BE2C (cell line): ENCODE measurements at regions not wholly inside any gene's neighbourhood (a gene's known extent, or its start where the extent isn't known, plus 50 kb on each side); places are given as distances from the start of the nearest gene placed in this dataset.

Experiments used
- DNase-seq: peaks from one replicate; pipeline ENCODE4 v3.0.0-alpha.2; 2020
- H3K27me3 ChIP-seq: fragments of 250-450 bp; sonication (Bioruptor Pico); 2 replicates; pipeline ENCODE4 v1.5.1; 2020; ENCODE audit warnings: mild to moderate bottlenecking
- H3K36me3 ChIP-seq: fragments of 250-450 bp; sonication (Bioruptor Pico); 2 replicates; pipeline ENCODE4 v1.5.1; 2020; ENCODE audit warnings: mild to moderate bottlenecking
- H3K4me1 ChIP-seq: fragments of 250-450 bp; sonication (Bioruptor Pico); 2 replicates; pipeline ENCODE4 v1.5.1; 2020
- H3K4me3 ChIP-seq: 2 replicates; pipeline ENCODE4 v1.5.1; 2011; ENCODE audit warnings: low read depth, low read length
- H3K9me3 ChIP-seq: fragments of 250-450 bp; sonication (Bioruptor Pico); 2 replicates; pipeline ENCODE4 v1.5.1; 2020
- TF ChIP-seq, protein P1 (sequence below): IDR thresholded peaks from 2 replicates; pipeline ENCODE4 v1.5.1; 2012; ENCODE audit warnings: mild to moderate bottlenecking, low read depth, low read length

DNA sequence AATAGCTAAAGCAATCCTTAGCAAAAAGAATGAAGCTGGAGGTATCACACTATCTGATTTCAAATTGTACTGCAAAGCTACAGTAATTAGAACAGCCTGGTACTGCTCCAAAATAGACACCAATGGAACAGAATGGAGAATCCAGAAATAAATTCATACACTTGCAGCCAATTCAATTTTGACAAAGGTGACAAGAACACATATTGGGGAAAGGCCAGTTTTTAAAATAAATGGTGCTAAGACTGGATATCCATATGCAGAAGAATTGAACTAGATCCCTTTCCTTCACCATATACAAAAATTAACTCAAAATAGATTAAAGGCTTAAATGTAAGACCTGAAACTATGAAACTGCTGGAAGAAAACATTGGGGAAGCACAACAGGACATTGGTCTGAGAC is 748.5 kb downstream of the DNAJB9 start:
- DNase-seq, result no peak
- Histone ChIP-seq H3K4me3 (no peak overlapping the region), H3K9me3 (no peaks in the 10 kb centered on the region), H3K36me3 (no peaks in the 10 kb centered on the region), H3K4me1 (no peaks in the 10 kb centered on the region), H3K27me3 (no peaks in the 10 kb centered on the region)
- TF ChIP-seq, protein P1, sequence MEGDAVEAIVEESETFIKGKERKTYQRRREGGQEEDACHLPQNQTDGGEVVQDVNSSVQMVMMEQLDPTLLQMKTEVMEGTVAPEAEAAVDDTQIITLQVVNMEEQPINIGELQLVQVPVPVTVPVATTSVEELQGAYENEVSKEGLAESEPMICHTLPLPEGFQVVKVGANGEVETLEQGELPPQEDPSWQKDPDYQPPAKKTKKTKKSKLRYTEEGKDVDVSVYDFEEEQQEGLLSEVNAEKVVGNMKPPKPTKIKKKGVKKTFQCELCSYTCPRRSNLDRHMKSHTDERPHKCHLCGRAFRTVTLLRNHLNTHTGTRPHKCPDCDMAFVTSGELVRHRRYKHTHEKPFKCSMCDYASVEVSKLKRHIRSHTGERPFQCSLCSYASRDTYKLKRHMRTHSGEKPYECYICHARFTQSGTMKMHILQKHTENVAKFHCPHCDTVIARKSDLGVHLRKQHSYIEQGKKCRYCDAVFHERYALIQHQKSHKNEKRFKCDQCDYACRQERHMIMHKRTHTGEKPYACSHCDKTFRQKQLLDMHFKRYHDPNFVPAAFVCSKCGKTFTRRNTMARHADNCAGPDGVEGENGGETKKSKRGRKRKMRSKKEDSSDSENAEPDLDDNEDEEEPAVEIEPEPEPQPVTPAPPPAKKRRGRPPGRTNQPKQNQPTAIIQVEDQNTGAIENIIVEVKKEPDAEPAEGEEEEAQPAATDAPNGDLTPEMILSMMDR, result no peak

DNA sequence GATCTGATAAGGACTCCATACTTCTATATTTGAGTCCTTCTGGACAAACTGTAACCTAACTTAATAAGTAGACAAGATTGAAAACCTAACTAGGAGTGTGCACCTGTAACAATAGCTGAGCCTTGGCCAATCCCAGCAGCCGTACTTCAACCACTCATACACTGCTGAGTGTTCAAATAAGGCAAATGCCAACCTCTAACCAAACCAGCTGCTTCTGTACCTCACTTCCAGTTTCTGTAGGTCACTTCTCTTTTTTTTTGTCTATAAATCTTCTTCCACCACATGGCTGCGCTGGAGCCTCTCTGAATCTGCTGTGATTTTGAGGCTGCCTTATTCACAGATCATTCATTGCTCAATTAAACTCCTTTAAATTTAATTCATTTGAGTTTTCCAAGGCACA is 753.2 kb downstream of the DNAJB9 start:
- TF ChIP-seq, protein P1, result 0 out of 2 replicates have a peak, but pooled peaks have one; percentile 6
- no peak for DNase-seq

DNA sequence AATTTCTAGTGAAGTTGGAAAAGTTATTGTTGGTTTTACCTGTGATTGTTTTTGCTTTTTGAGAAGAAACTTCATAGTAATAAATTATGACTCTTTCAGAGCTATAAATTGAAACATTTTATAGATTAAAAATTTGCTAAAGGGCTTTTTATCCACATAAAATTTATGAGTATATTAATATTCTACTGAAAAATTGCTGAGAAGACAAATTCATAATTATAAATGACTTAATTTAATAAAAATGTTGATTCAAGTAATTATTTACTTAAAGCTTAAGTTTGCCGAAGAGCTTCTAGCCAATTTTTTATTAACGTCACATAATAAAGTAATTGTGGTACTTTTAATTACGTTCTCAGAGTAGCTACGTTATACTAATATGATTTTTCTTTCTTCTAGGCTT is 761.7 kb downstream of the DNAJB9 start:
- no peak overlapping the region for H3K4me3 ChIP-seq
- TF ChIP-seq, protein P1, result no peak
- DNase-seq, result no peak
- H3K9me3 ChIP-seq, result no peaks in the 10 kb centered on the region; the same call in 1 of the 2 replicates
- H3K4me1 ChIP-seq, result peaks cover 2% of the 10 kb centered on the region; the same call in 1 of the 2 replicates
- no peaks in the 10 kb centered on the region for H3K27me3 ChIP-seq
- H3K36me3 ChIP-seq, result no peaks in the 10 kb centered on the region

More for the DNA sequence above, 753.2 kb downstream of the DNAJB9 start:
- Histone ChIP-seq H3K4me1 (no peaks in the 10 kb centered on the region), H3K27me3 (no peaks in the 10 kb centered on the region), H3K36me3 (no peaks in the 10 kb centered on the region), H3K4me3 (no peak overlapping the region), H3K9me3 (no peaks in the 10 kb centered on the region)

DNA sequence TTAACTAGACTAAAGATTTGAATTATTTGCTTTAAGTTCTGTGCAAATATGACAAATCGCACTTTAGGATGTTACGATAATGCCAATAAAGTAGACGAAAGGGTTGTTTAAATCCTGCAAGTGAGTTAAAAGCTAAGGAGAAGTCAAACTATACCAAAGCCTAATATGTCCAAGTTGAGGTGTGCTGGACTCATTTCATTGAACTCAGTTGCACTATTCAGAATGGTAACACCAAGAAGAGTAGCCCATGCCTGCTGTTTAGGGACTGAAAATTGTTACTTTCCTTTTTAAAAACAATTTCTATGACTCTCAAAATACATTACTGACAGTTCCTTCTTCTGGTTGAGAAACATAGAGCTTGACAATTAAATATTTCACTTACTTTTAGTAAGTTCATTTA is 766.3 kb downstream of the DNAJB9 start:
- no peak for DNase-seq
- Histone ChIP-seq H3K4me1 (peaks cover 5% of the 10 kb centered on the region; the same call in 1 of the 2 replicates), H3K4me3 (no peak overlapping the region), H3K9me3 (no peaks in the 10 kb centered on the region), H3K36me3 (no peaks in the 10 kb centered on the region), H3K27me3 (no peaks in the 10 kb centered on the region)
- TF ChIP-seq, protein P1, result no peak

DNA sequence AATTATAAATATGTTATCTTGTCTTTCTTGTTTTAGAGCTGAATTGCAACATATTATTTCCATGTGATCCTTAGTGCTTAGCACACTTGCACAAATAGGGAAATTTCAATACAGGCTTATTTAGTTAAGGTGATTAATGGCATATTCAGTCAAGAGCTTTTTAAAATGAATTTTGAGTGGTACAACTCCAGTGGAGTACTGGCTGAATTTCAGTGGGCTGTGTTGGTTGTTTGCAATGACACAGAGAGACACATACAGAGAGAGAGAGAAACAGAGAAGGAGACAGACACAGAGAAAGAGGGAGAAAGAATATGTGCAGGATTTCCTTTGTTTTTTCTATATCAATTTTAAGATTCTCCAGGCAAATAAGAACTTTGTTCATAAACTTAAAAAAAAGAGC is 766.9 kb downstream of the DNAJB9 start:
- DNase-seq, result no peak
- TF ChIP-seq, protein P1, result no peak
- H3K27me3 ChIP-seq, result no peaks in the 10 kb centered on the region
- H3K36me3 ChIP-seq, result no peaks in the 10 kb centered on the region
- no peak overlapping the region for H3K4me3 ChIP-seq
- H3K4me1 ChIP-seq, result peaks cover 5% of the 10 kb centered on the region; the same call in 1 of the 2 replicates
- H3K9me3 ChIP-seq, result no peaks in the 10 kb centered on the region

DNA sequence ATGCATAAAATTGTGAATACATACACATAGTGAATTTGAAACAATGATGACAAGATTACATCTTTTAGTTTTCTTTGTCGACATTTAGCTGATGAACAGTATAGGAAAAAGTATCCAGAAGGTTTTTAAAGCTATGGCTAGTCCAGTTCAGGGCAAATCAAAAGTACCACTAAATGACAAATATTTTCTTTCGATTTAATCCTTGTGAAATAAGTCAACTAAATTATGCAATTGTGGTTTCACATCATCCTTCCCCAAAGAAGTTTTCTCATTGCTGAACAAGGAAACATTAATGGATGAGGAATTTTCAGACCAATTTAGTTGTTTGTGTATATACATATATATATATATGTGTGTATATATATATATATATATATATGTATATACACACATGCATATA is 774.0 kb downstream of the DNAJB9 start:
- no peak for DNase-seq
- no peaks in the 10 kb centered on the region for H3K27me3 ChIP-seq

More for the DNA sequence above, 774.0 kb downstream of the DNAJB9 start:
- no peaks in the 10 kb centered on the region for H3K9me3 ChIP-seq
- no peak overlapping the region for H3K4me3 ChIP-seq
- H3K4me1 ChIP-seq, result no peaks in the 10 kb centered on the region
- TF ChIP-seq, protein P1, result no peak
- H3K36me3 ChIP-seq, result no peaks in the 10 kb centered on the region
